ENCODE measurements at regions not wholly inside any gene's neighbourhood (a gene's known extent, or its start where the extent isn't known, plus 50 kb on each side); places are given as distances from the start of the nearest gene placed in this dataset.

GRCh38 chr3:146884721-146885120, 279.6 kb upstream of the PLSCR5 start:
- ATAC-seq (ENCODE audit: low read depth) (no peak), DNase-seq (no peak)
- H4K20me1 ChIP-seq (ENCODE audit: insufficient read depth, low read length): no peaks in the 10 kb centered on the region
- H2AK9ac ChIP-seq (replicated peaks; ENCODE audit: low read depth, low read length, poor library complexity): no peak overlapping the region
- H2BK15ac ChIP-seq (ENCODE audit: low read depth, low read length): no peak overlapping the region
- no peak overlapping the region for H3K4me2 ChIP-seq (ENCODE audit: low read depth, low read length)
- BruUV-seq (replicated peaks): no TSS peak
- no peak overlapping the region for H3K18ac ChIP-seq (ENCODE audit: low read depth, low read length)
- no peak overlapping the region for H3K23ac ChIP-seq (ENCODE audit: low read depth, low read length)
- no peak overlapping the region for H2AK5ac ChIP-seq (ENCODE audit: low read depth, low read length)
- H4K91ac ChIP-seq (ENCODE audit: insufficient read depth, low read depth, low read length): no peak overlapping the region
- ChIA-PET POLR2A (ENCODE audit: unreplicated experiment) (no interaction called here), CTCF (no interaction called here)
- no peaks in the 10 kb centered on the region for H3K4me1 ChIP-seq (ENCODE audit: control insufficient read depth, insufficient read depth, low read length)
- H3K9me1 ChIP-seq (ENCODE audit: insufficient read depth, low read length): no peaks in the 10 kb centered on the region
- H2BK5ac ChIP-seq (ENCODE audit: low read depth, low read length, poor library complexity, severe bottlenecking): no peak overlapping the region
- WGBS, 2 experiments (ENCODE audit: extremely low coverage in 2 of 2, insufficient read length in 1 of 2): 33% methylated on average over 3 of the region's 4 CpGs; no CpG with 5 or more reads in 1 of the 2 experiments
- H3K9me3 ChIP-seq (ENCODE audit: control insufficient read depth, insufficient read depth, low read length): no peaks in the 10 kb centered on the region
- no peak overlapping the region for H4K5ac ChIP-seq (ENCODE audit: low read depth, low read length)
- dilution Hi-C loops (cut with HindIII; ENCODE audit: low sequenced_read_pairs, unreplicated experiment): no loop called here
- H3K79me1 ChIP-seq (ENCODE audit: low read depth in 1 of 2, low read length in 2 of 2): no peaks in the 10 kb centered on the region
- in situ Hi-C loops (cut with MboI; ENCODE audit: low sequenced_read_pairs): no loop called here
- H3K14ac ChIP-seq (replicated peaks; ENCODE audit: low read depth, low read length): no peak overlapping the region
- no peak overlapping the region for H3K27ac ChIP-seq (ENCODE audit: insufficient read depth, low read length)
- no peak overlapping the region for H2AFZ ChIP-seq (replicated peaks; ENCODE audit: low read length, poor library complexity)
- intact Hi-C loops (cut with micrococcal nuclease): no loop called here
- TF ChIP-seq CEBPB (IDR thresholded peaks at IDR 0.05; ENCODE audit: low read depth, low read length) (no peak), USF2 (IDR thresholded peaks at IDR 0.05; ENCODE audit: low read depth, low read length) (no peak), MAFK (IDR thresholded peaks at IDR 0.05; ENCODE audit: low read depth, low read length) (no peak), MXI1 (IDR thresholded peaks at IDR 0.05; ENCODE audit: borderline replicate concordance, low read depth, low read length) (no peak), CHD1 (IDR thresholded peaks at IDR 0.05; ENCODE audit: low read depth, low read length) (no peak), MAZ (IDR thresholded peaks at IDR 0.05; ENCODE audit: borderline replicate concordance, low read depth, low read length) (no peak), CTCF (conservative IDR thresholded peaks at IDR 0.05; ENCODE audit: low read depth, low read length) (no peak), POLR2A (IDR thresholded peaks at IDR 0.05; ENCODE audit: low read depth, low read length) (no peak), SMC3 (IDR thresholded peaks at IDR 0.05; ENCODE audit: low read depth, low read length) (no peak), RCOR1 (IDR thresholded peaks at IDR 0.05; ENCODE audit: insufficient replicate concordance, low read length) (no peak), RAD21 (IDR thresholded peaks at IDR 0.05; ENCODE audit: low read length) (no peak), NFE2L2 (IDR thresholded peaks at IDR 0.05; ENCODE audit: low read depth, low read length) (no peak), ELK1 (IDR thresholded peaks at IDR 0.05; ENCODE audit: borderline replicate concordance, low read depth, low read length) (no peak), RFX5 (IDR thresholded peaks at IDR 0.05; ENCODE audit: low read depth, low read length) (no peak), FOS (IDR thresholded peaks at IDR 0.05; ENCODE audit: low read depth, low read length) (no peak), BHLHE40 (IDR thresholded peaks at IDR 0.05; ENCODE audit: low read depth, low read length) (no peak)
- no peak overlapping the region for H2BK120ac ChIP-seq (ENCODE audit: low read depth, low read length)
- H2BK20ac ChIP-seq (ENCODE audit: low read depth, low read length): no peak overlapping the region
- H3K9ac ChIP-seq (ENCODE audit: low read depth, low read length): no peak overlapping the region
- H3K4me3 ChIP-seq (ENCODE audit: insufficient read depth, low read depth, low read length): no peak overlapping the region
- H3K27me3 ChIP-seq (ENCODE audit: control insufficient read depth, insufficient read depth, low read length): no peaks in the 10 kb centered on the region
- no peak overlapping the region for H3K4ac ChIP-seq (ENCODE audit: low read depth, low read length)
- H3K56ac ChIP-seq (ENCODE audit: extremely low read depth, insufficient read depth, low read length): no peak overlapping the region
- H4K8ac ChIP-seq (ENCODE audit: low read depth in 2 of 2, low read length in 2 of 2): no peak overlapping the region
- no peaks in the 10 kb centered on the region for H3K36me3 ChIP-seq (ENCODE audit: control insufficient read depth, insufficient read depth, low read length)
